HG03521 (cell line): ENCODE measurements at regions not wholly inside any gene's neighbourhood (a gene's known extent, or its start where the extent isn't known, plus 50 kb on each side); places are given as distances from the start of the nearest gene placed in this dataset.

ENCODE experiments used
- ATAC-seq: cut with Tn5 transposase; IDR thresholded peaks from one replicate; pipeline ENCODE4 v1.9.1; 2021; ENCODE audit warnings: mild to moderate bottlenecking, moderate library complexity; ENCODE audit not compliant: unreplicated experiment

DNA sequence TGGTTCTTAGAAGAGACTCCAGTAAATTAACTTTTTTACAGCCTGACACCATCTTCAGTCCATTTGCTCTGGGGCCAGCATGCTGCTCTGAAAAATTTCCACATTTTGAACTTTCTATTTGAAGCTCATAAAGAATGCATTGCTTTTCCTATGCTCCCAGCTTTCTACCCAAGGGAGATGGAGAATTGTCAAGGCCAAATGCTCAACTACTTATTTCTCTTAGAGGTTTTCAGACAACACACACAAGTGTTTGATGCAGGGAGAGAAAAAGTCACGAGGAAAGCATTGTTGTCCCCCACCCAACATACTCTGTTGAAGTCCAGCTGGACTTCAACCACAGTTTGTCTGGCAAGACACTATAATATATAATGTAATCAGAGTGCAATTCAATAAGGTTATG is 100.3 kb upstream of the CADPS start:
- ATAC-seq = no peak

- ATAC-seq = no peak
Observed at GRCh38 chr3:62981962-62982361, 106.7 kb upstream of the CADPS start.

DNA sequence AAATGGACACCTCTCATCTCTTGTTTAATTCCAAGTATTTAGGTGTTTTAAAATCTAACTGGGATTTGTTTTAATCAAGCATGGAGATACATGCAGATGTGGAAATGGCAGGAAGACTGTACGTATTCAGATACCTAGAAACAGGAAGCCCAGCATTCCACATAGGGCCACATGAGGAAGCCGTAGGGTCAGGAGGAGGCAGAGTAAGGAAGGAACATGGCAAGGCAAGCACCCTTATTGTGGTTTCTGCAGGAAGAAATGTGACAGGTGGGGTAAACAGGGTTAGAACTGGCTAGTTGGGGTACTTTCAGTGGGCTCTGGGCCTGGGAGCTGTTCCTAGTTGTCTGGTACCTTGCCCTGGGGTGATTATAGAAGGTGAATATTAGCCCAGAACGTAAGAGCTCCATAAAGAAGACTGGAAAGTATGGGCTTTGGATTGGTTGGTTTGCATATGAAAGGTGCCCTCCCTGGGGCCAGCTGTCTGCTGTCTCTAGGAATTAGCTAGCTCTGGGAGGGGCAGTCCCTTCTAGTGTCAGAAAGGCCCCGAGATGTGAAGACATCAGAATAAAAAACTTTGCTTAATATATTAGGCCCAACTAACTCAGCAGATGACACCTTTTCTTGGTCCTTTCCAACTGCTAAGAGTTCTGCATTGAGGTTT is 107.7 kb upstream of the CADPS start:
- no peak for ATAC-seq

- no peak for ATAC-seq
Observed at GRCh38 chr3:62986061-62986460, 110.8 kb upstream of the CADPS start.

DNA sequence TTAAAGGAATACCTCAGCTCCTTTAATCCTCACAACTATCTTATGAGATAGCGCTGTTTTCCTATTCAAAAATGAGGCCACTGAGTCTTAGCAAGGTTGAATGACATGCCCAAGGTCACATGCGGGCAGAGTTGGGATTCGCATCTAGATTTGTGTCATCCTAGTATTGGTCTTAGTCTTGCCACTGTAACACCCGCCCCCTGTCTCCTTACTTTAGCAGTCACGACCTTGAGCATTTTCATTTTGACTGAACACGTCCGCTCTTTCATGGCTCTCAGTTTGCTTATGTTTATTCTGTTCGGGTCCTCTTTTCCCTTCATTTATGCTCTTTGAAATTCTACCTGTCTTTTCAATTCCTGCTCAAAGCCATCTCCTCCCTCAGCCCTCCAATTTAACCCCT is 112.5 kb upstream of the CADPS start:
- ATAC-seq = no peak

- ATAC-seq = no peak
Observed at GRCh38 chr3:62990704-62991413, 115.6 kb upstream of the CADPS start.

GRCh38 chr3:62992520-62992919 is 117.3 kb upstream of the CADPS start:
- ATAC-seq = no peak

DNA sequence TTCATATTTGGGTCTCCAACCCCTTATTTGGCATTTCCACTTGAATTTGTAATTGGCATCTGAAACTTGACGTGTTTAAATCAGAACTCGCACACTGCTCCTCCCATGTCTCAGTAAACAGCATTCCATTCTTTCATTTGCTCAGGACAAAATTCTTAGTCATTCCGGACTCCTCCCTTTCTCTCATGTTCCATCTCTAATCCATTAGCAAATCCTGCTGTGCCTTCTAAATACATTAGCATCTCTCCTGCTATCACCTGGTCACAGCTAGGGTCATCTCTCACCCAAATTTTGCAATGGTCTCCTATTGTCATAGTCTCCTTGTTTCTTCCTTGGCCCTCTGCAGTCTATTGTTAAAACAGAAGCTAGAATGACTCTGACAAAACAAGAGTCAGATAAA is 119.9 kb upstream of the CADPS start:
- ATAC-seq = no peak

GRCh38 chr3:62995530-62995929 is 120.3 kb upstream of the CADPS start:
- no peak for ATAC-seq

GRCh38 chr3:62997369-62997768 is 122.2 kb upstream of the CADPS start:
- ATAC-seq = no peak

DNA sequence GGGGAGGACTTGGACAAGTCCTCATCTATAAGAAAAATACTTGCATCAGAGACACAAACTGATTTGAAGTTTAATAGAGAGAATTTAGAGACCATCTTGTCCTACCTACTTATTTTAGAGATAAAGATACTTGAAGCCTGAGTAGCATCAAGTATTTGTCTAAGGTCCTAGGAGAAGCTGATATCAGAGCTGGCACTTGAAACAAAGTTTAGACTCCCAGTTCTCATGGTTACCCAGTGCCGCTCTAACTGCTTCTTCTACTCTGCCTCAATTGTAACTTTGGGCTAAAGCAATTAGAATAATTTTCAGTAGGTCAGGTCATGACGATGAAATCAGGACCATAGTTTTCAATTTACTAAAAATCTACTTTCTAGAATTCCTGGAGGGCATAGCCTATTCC is 123.9 kb upstream of the CADPS start:
- no peak for ATAC-seq

- no peak for ATAC-seq
Observed at GRCh38 chr3:62999791-63000190, 124.6 kb upstream of the CADPS start.

- no peak for ATAC-seq
Observed at GRCh38 chr3:63004448-63004847, 129.2 kb upstream of the CADPS start.

DNA sequence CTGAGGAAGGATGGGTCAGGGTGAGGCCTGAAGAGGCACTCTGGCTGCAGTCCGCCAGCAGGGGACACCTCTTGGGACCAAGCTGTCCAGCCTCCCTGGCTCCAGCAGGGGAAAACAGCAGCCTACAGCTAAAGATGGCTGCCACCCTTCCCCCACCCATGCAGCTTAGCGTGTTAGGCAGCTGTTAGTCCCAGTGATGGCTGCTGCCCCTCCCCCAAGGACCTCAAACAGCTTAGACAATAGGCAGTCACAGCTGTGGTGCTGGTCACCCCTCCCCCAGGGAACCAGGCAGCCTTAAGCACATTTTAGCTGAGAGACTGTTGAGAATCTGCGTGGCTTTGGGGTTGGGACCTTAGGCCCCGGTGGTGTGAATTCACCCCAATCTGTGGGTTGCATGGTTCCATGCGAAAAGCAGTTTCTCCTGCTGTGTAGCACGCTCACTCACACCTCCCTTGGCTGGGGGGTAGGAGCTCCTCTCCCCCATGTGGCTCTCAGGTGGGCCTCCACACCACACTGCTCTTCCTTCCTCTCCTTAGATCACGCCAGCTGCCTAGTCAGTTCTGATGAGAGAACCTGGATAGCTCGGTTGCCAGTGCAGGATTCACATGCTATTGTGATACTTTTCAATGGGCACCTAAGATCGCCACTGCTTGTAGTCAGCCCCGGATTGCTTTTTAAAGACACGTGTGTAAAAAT is 140.5 kb upstream of the CADPS start:
- ATAC-seq = no peak

DNA sequence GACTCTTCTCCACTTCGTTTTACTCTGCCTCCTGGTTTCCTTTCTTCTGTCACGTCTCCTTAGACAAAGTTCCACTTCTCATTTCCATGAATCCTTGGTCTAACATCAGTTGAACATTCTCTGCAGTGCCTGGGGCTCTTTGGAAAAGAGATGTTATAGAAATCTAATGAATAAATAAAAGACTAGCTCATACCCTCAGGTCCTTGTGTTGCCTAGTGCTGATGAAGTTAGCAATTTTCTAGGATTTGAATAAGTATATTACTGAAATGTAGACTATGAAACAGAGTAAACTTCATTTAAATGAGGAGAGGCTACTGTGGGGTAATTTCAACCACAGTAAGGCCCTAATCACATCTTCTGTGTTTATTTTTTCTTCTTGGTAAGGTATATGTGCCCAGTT is 146.9 kb upstream of the CADPS start:
- ATAC-seq = no peak

DNA sequence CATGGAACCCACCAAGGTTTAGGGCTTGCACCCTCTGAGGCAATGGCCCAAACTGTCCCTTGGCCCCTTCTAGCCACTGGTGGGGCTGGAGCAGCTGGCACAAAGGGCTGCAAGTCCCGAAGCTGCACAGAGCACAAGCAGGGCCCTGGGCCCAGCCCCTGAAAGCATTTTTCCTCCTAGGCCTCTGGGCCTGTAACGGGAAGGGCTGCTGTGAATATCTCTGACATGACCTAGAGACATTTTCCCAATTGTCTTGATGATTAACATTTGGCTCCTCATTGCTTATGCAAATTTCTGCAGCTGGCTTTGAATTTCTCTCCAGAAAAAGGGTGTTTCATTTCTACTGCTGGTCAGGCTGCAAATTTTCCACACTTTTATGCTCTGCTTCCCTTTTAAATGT is 151.5 kb upstream of the CADPS start:
- ATAC-seq = no peak

DNA sequence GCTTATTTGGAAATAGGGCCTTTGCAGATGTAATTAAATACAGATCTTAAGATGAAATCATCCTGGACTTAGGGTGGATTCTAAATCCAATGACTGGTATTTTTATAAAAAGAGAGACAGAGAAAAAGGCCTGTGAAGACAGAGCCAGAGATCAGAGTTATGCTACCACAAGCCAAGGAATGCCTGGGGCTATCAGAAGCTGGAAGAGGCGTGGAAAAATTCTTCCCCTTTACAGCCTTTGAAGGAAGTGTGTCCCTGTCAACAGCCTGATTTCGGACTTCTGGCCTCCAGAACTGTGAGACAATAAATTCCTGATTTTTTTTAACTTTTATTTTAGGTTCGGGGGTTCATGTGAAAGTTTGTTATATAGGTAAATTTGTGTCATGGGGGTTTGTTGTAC is 154.1 kb upstream of the CADPS start:
- no peak for ATAC-seq

DNA sequence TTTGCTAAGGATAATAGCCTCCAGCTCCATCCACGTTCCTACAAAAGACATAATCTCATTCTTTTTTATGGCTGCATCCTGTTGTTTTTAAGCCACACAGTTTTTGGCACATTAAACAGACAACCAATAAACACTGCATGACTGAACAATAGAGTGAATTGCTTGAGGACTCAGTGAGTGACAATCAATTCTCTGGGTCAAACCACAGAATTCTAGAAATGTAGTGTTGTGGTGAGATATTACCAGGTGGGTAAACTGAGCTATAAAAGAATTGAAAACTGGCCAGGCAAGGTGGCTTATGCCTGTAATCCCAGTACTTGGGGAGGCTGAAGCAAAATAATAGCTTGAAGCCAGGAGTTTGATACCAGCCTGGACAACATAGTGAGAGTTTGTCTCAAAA is 154.7 kb upstream of the CADPS start:
- ATAC-seq = no peak

DNA sequence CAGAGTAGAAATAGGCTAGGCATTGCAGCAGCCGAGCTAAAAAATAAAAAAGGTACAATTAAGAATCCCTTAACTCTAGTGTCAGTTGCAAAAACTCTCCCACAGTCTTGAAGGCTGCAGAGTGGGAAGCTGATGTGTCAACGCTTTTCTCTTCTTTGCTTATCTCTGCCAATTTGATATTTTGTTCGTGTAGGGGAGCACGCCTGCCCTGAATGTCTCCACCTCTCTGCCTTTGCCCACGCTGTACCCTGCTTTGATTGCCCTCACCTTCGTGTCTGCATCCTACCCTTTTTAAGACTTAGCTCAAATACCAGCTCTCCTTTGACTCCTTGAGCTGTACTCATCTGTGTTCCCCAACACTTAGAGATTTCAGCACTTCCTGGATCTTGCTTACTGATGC is 155.4 kb upstream of the CADPS start:
- ATAC-seq = no peak

- no peak for ATAC-seq
Observed at GRCh38 chr3:63032881-63033280, 157.7 kb upstream of the CADPS start.

- no peak for ATAC-seq
Observed at GRCh38 chr3:63034101-63034500, 158.9 kb upstream of the CADPS start.

DNA sequence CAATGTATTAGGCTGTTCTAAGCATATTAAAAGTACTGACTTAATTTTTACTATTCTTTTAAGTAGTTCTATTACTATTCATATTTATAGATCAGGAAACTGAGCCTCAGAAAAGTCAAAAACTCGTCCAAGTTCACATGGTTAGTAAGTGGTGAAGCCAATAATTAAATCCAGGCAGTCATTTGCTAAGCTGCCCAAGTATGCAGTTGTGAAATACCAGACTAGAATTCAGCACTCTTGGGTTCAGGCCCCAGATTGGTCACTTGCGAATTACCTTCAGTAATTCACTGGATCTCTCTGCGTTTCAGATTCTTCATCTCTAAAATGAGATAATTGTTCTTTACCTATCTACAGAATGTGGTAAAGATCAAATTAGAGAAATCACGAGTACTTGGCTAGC is 161.9 kb upstream of the CADPS start:
- no peak for ATAC-seq
